ENCODE measurements at regions not wholly inside any gene's neighbourhood (a gene's known extent, or its start where the extent isn't known, plus 50 kb on each side); places are given as distances from the start of the nearest gene placed in this dataset.
A peak's percentile ranks its signal among the peaks of the same experiment; 100 is the strongest.

- H3K27me3 ChIP-seq = no peaks in the 10 kb centered on the region
- H3K4me3 ChIP-seq = no peak overlapping the region
- intact Hi-C loops (cut with DNase I) = no loop called here
- H3K36me3 ChIP-seq = no peaks in the 10 kb centered on the region
- no peaks in the 10 kb centered on the region for H3K9me3 ChIP-seq
- TF ChIP-seq CTCF (IDR thresholded peaks at IDR 0.05) (no peak), POLR2A (IDR thresholded peaks at IDR 0.05) (no peak)
- peaks cover 0 to 61% (median 21%) of the 10 kb centered on the region in 4 donors for H3K4me1 ChIP-seq
- 86% methylated on average over 3 of the region's 3 CpGs for WGBS (ENCODE audit: insufficient coverage, low coverage, low lambda C conversion rate, missing lambda C conversion rate)
- no peak for ATAC-seq
- no peak for DNase-seq
- H3K27ac ChIP-seq = peak overlapping the region in 1 of 3 donors; percentile 95
These were observed 262.0 kb downstream of the MREG start for GRCh38 chr2:215751200-215751910.

GRCh38 chr2:215750763-215751162, 262.6 kb downstream of the MREG start:
- H3K9me3 ChIP-seq = no peaks in the 10 kb centered on the region
- no peaks in the 10 kb centered on the region for H3K36me3 ChIP-seq
- no peak overlapping the region for H3K4me3 ChIP-seq
- no peak for ATAC-seq
- intact Hi-C loops (cut with DNase I) = no loop called here
- DNase-seq = no peak
- H3K4me1 ChIP-seq = peaks cover 0 to 61% (median 21%) of the 10 kb centered on the region in 4 donors
- H3K27me3 ChIP-seq = no peaks in the 10 kb centered on the region
- H3K27ac ChIP-seq = peak overlapping the region in 1 of 3 donors; percentile 95
- no peak for TF ChIP-seq POLR2A (IDR thresholded peaks at IDR 0.05)
- TF ChIP-seq CTCF (IDR thresholded peaks at IDR 0.05) = no peak
- 27% methylated on average over 3 of the region's 4 CpGs for WGBS (ENCODE audit: insufficient coverage, low coverage, low lambda C conversion rate, missing lambda C conversion rate)

GRCh38 chr2:215749092-215749957, 264.0 kb downstream of the MREG start:
- no peaks in the 10 kb centered on the region for H3K27me3 ChIP-seq
- intact Hi-C loops (cut with DNase I) = no loop called here
- ATAC-seq (peak; percentile 74 to 90 (median 80)), DNase-seq (peak; percentile 88 to 89 (median 89))
- TF ChIP-seq POLR2A (IDR thresholded peaks at IDR 0.05) (peak; percentile 14), CTCF (IDR thresholded peaks at IDR 0.05) (no peak)
- peak overlapping the region; percentile 79 to 95 (median 90) for H3K27ac ChIP-seq
- no peaks in the 10 kb centered on the region for H3K36me3 ChIP-seq
- 19% methylated on average over 6 of the region's 11 CpGs for WGBS (ENCODE audit: insufficient coverage, low coverage, low lambda C conversion rate, missing lambda C conversion rate)
- no peaks in the 10 kb centered on the region for H3K9me3 ChIP-seq
- peak overlapping the region in 2 of 3 donors; percentile 13 to 32 for H3K4me3 ChIP-seq
- H3K4me1 ChIP-seq = peaks cover 0 to 68% (median 21%) of the 10 kb centered on the region in 4 donors

GRCh38 chr2:215748446-215748845, 264.9 kb downstream of the MREG start:
- H3K4me3 ChIP-seq = peak overlapping the region in 1 of 3 donors; percentile 9
- peak; percentile 57 to 67 (median 63) for ATAC-seq
- H3K27ac ChIP-seq = peak overlapping the region; percentile 79 to 95 (median 90)
- 18% methylated on average over 4 of the region's 6 CpGs for WGBS (ENCODE audit: insufficient coverage, low coverage, low lambda C conversion rate, missing lambda C conversion rate)
- H3K27me3 ChIP-seq = no peaks in the 10 kb centered on the region
- intact Hi-C loops (cut with DNase I) = no loop called here
- no peaks in the 10 kb centered on the region for H3K36me3 ChIP-seq
- no peaks in the 10 kb centered on the region for H3K9me3 ChIP-seq
- peak; percentile 79 to 90 (median 84) for DNase-seq
- H3K4me1 ChIP-seq = peaks cover 0 to 71% (median 21%) of the 10 kb centered on the region in 4 donors
- TF ChIP-seq POLR2A (IDR thresholded peaks at IDR 0.05) = no peak
- no peak for TF ChIP-seq CTCF (IDR thresholded peaks at IDR 0.05)

All from right lobe of liver (tissue), 6 donors.